ENCODE measurements at regions not wholly inside any gene's neighbourhood (a gene's known extent, or its start where the extent isn't known, plus 50 kb on each side); places are given as distances from the start of the nearest gene placed in this dataset.
A peak's percentile ranks its signal among the peaks of the same experiment; 100 is the strongest.

- TF ChIP-seq CTCF (IDR thresholded peaks at IDR 0.05; ENCODE audit: control extremely low read depth, extremely low read depth) = no peak
- no peaks in the 10 kb centered on the region for H3K27me3 ChIP-seq (ENCODE audit: control insufficient read depth in 3 of 3, insufficient read depth in 3 of 3, low read length in 2 of 3)
- no peaks in the 10 kb centered on the region for H3K4me1 ChIP-seq (ENCODE audit: control insufficient read depth in 5 of 5, insufficient read depth in 5 of 5, low read length in 5 of 5)
- DNase-seq (peak in 1 of 3 donors; percentile 6), ATAC-seq (ENCODE audit: insufficient read depth, low FRiP score) (peak; percentile 72)
- 58 to 76% methylated on average over 2 of the region's 2 CpGs for WGBS, 2 donors
- no peak overlapping the region for H3K9ac ChIP-seq (ENCODE audit: insufficient read depth in 1 of 2, low read length in 2 of 2)
- no peak overlapping the region for H3K27ac ChIP-seq (ENCODE audit: low read depth in 1 of 2, low read length in 1 of 2)
- no peak overlapping the region for H3K4me3 ChIP-seq
- no peaks in the 10 kb centered on the region for H3K9me3 ChIP-seq (ENCODE audit: control insufficient read depth in 4 of 4, insufficient read depth in 3 of 4, low read length in 3 of 4)
- no peaks in the 10 kb centered on the region for H3K36me3 ChIP-seq (ENCODE audit: control insufficient read depth in 4 of 4, insufficient read depth in 4 of 4, low read length in 4 of 4)
Observed at GRCh38 chr6:159512571-159512970, 180.5 kb downstream of the SOD2 start.

- no peaks in the 10 kb centered on the region for H3K4me1 ChIP-seq (ENCODE audit: control insufficient read depth in 5 of 5, insufficient read depth in 5 of 5, low read length in 5 of 5)
- H3K36me3 ChIP-seq (ENCODE audit: control insufficient read depth in 4 of 4, insufficient read depth in 4 of 4, low read length in 4 of 4) = no peaks in the 10 kb centered on the region
- no peak overlapping the region for H3K27ac ChIP-seq (ENCODE audit: low read depth in 1 of 2, low read length in 1 of 2)
- peak; percentile 24 for ATAC-seq (ENCODE audit: insufficient read depth, low FRiP score)
- no peaks in the 10 kb centered on the region for H3K27me3 ChIP-seq (ENCODE audit: control insufficient read depth in 3 of 3, insufficient read depth in 3 of 3, low read length in 2 of 3)
- DNase-seq = no peak
- no peaks in the 10 kb centered on the region for H3K9me3 ChIP-seq (ENCODE audit: control insufficient read depth in 4 of 4, insufficient read depth in 3 of 4, low read length in 3 of 4)
- H3K4me3 ChIP-seq = no peak overlapping the region
- no peak overlapping the region for H3K9ac ChIP-seq (ENCODE audit: insufficient read depth in 1 of 2, low read length in 2 of 2)
- WGBS, 2 donors = 61 to 76% methylated on average over 2 of the region's 2 CpGs
- no peak for TF ChIP-seq CTCF (IDR thresholded peaks at IDR 0.05; ENCODE audit: control extremely low read depth, extremely low read depth)
Observed at GRCh38 chr6:159512104-159512503, 180.9 kb downstream of the SOD2 start.

- WGBS, 2 donors = 77 to 83% methylated on average over 8 of the region's 8 CpGs
- DNase-seq = no peak
- Histone ChIP-seq H3K9me3 (ENCODE audit: control insufficient read depth in 4 of 4, insufficient read depth in 3 of 4, low read length in 3 of 4) (no peaks in the 10 kb centered on the region), H3K36me3 (ENCODE audit: control insufficient read depth in 4 of 4, insufficient read depth in 4 of 4, low read length in 4 of 4) (no peaks in the 10 kb centered on the region), H3K27me3 (ENCODE audit: control insufficient read depth in 3 of 3, insufficient read depth in 3 of 3, low read length in 2 of 3) (no peaks in the 10 kb centered on the region), H3K27ac (ENCODE audit: low read depth in 1 of 2, low read length in 1 of 2) (no peak overlapping the region), H3K9ac (ENCODE audit: insufficient read depth in 1 of 2, low read length in 2 of 2) (no peak overlapping the region), H3K4me1 (ENCODE audit: control insufficient read depth in 5 of 5, insufficient read depth in 5 of 5, low read length in 5 of 5) (no peaks in the 10 kb centered on the region), H3K4me3 (no peak overlapping the region)
- no peak for ATAC-seq (ENCODE audit: insufficient read depth, low FRiP score)
- TF ChIP-seq CTCF (IDR thresholded peaks at IDR 0.05; ENCODE audit: control extremely low read depth, extremely low read depth) = no peak
Observed at GRCh38 chr6:159510141-159510540, 182.9 kb downstream of the SOD2 start.

- Histone ChIP-seq H3K36me3 (ENCODE audit: control insufficient read depth in 4 of 4, insufficient read depth in 4 of 4, low read length in 4 of 4) (no peaks in the 10 kb centered on the region), H3K9me3 (ENCODE audit: control insufficient read depth in 4 of 4, insufficient read depth in 3 of 4, low read length in 3 of 4) (no peaks in the 10 kb centered on the region), H3K4me1 (ENCODE audit: control insufficient read depth in 5 of 5, insufficient read depth in 5 of 5, low read length in 5 of 5) (no peaks in the 10 kb centered on the region), H3K27ac (ENCODE audit: low read depth in 1 of 2, low read length in 1 of 2) (no peak overlapping the region), H3K9ac (ENCODE audit: insufficient read depth in 1 of 2, low read length in 2 of 2) (no peak overlapping the region), H3K4me3 (no peak overlapping the region), H3K27me3 (ENCODE audit: control insufficient read depth in 3 of 3, insufficient read depth in 3 of 3, low read length in 2 of 3) (no peaks in the 10 kb centered on the region)
- ATAC-seq (ENCODE audit: insufficient read depth, low FRiP score) (no peak), DNase-seq (no peak)
- TF ChIP-seq CTCF (IDR thresholded peaks at IDR 0.05; ENCODE audit: control extremely low read depth, extremely low read depth) = no peak
- WGBS, 2 donors = 92 to 96% methylated on average over 2 of the region's 2 CpGs
Observed at GRCh38 chr6:159508931-159509330, 184.1 kb downstream of the SOD2 start.

Measured in lung (tissue), 11 donors.